ENCODE measurements at regions not wholly inside any gene's neighbourhood (a gene's known extent, or its start where the extent isn't known, plus 50 kb on each side); places are given as distances from the start of the nearest gene placed in this dataset.

GRCh38 chr9:84393266-84393950 is 52.9 kb upstream of the SLC28A3 start:
- no peak for DNase-seq (ENCODE audit: low read depth)

DNA sequence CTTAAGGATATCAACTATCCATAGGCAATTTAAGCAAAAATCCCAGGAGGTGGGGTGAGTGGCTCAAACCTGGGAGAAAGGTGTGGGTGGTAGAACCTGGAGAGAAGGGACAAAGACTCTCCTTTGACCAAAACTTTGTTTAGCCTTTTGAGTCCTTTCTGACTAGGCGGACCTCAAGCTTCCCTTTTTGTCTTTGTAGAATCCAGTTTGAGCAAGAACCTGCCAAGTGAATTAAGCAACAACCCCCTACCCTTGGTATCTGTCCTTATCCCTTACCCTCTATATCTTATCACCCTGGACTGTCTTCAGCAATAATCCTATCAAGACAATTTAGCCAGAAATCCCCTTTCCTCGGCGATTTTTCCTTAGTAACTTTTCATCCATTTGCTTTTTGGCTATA is 53.5 kb upstream of the SLC28A3 start:
- no peak for DNase-seq (ENCODE audit: low read depth)

DNA sequence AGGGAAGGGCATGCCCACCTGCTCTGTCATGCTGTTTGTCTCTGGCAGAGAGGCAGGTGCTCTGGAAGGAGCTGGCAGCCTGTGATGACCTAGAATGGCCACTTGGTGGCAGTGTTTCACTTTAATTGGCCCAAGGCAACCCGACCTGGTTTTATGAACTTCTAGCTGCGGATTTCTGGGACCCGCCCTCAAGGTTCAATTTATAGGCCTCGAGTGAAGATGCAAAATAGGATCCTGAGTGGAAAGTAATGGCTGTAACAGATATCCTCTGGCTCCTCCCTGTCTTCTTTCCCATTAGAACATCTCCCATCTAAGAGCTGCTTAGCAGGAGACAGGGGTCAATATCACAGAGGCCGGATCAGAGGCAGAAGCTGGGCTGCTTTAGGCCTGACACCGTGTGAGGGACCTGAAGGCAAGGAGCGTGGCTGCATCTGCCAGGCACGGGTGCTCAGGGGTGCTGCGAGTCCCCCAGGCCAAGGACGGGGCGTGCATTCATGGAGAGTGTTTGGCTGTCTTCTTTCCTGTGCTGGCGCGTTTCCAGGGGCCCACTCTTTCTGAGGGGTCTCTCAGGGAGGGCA is 56.7 kb upstream of the SLC28A3 start:
- DNase-seq (ENCODE audit: low read depth), result peak; percentile 42

DNA sequence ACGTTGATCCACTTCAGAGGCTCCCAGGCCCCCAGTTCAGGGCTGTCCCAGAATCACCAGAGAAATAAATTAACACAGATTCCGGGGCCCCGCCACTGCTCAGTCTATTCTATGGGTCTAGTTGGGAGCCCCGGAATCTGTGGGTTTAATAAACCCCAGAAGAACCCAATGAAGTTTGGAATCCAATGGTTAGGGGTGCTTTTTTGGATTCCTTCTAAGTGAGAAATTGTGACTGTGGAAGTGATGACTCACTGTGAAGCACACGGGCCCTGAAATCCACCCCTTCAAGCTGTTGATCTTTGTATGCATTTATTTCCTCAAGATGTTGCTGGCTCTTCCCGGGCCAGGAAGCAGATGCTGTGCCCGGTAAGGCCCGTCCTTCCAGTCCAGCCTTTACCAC is 57.3 kb upstream of the SLC28A3 start:
- no peak for DNase-seq (ENCODE audit: low read depth)

DNA sequence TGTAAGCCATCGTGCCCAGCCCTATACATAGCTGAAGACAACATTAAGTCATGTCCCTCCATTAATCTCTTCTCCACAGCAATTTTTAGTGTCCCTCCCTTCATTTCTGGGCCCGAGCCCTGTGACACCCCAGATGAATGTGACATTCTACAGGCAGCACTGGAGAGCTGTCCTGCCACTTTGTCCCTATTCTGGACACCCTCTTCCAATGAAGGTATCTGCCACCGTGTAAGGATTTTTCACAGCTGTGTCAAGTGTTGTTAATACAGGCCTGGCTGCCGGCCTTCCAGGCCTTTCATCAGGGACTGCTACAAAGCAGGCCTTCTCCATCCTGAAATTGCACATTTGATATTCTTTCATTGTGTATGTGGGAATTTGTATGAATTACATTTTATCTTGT is 62.0 kb upstream of the SLC28A3 start:
- DNase-seq (ENCODE audit: low read depth), result no peak

GRCh38 chr9:84403288-84403687 is 62.7 kb upstream of the SLC28A3 start:
- DNase-seq (ENCODE audit: low read depth), result no peak

GRCh38 chr9:84404095-84404686 is 63.6 kb upstream of the SLC28A3 start:
- DNase-seq (ENCODE audit: low read depth), result no peak

DNA sequence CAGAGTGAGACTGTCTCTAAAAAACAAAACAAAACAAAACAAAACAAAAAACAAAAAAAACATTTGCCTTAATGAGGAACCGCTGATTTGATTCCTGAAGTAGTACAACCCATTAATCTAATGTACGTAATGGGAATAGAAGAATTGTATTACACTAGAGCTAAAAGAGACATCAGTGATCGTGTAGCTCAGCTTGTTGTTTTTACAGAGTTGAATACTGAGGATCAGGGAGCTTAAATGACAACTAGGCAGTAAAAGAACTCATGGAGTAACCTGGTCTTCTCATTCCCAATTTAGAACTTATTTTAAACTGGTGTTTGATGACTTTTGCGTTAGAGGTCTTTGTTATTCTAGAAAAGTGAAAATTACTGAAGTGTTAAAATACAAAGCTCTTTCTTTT is 65.1 kb upstream of the SLC28A3 start:
- no peak for DNase-seq (ENCODE audit: low read depth)

DNA sequence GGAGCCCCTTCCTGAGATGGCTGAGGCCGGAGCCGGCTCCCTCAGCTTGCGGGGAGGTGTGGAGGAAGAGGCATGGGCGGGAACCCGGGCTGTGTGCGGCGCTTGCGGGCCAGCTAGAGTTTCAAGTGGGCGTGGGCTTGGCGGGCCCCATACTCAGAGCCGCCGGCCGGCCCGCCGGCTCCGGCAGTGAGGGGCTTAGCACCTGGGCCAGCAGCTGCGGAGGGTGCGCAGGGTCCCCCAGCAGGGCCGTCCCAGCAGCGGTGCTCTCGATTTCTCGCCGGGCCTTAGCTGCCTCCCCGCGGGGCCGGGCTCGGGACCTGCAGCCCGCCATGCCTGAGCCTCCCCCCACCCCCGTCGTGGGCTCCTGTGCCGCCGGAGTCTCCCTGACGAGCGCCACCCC is 67.9 kb upstream of the SLC28A3 start:
- DNase-seq (ENCODE audit: low read depth), result no peak

DNA sequence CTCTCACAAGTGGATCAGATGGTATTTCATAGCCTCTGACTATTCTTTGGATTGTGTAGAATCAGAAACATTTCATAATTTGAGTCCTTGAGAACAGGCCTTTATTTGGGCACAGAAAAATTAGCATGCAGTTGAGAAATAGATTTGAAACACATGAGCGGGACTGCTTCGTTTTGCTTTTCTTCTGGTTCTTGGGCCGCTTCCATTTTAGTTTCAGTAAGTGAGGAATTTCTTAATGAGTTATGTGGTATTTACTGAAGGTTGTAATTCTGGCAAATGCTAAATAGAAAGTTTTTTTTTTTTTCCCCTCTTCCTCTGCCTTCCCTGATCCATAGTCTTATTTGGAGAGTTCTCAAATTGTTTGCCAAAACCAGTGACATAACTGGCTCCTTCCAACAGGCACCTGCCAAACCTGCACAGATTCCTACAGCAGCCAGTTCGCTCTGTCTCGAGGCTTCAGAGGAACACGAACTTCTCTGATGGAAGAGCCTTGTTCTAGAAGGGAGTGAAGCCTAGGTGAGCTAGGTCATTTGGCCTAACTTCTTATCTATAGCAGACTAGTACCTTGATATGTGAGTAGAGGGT is 71.2 kb upstream of the SLC28A3 start:
- DNase-seq (ENCODE audit: low read depth), result no peak

- no peak for DNase-seq (ENCODE audit: low read depth)
These were observed 72.1 kb upstream of the SLC28A3 start for GRCh38 chr9:84412654-84413053.

GRCh38 chr9:84413301-84413700 is 72.7 kb upstream of the SLC28A3 start:
- DNase-seq (ENCODE audit: low read depth), result no peak

DNA sequence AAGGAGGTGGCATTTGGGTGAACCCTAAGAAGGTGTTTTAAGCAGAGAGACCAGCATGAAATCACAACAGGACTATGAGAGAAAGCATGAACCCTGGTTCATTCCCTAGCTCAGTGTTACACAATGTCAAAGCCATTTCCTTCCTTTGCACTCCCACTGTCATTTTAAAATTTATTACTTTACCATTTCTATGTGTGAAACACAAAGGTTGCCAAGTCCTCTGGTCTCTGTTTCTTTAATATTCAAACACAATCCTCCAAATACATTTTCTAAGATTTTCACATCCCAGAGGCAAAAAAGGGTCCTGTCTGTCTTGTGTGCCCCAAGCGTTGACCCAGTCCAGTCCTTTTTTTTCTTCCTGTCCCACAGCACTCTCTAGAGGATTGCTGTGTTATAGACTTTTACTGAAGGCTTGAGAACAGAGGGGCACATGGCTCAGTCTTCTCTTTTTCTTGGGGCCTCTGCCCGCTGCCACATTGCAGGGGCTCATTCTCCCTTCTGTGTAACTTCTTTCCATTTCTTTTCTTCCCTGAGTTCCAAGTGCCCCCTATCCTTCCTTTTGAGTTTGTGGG is 78.6 kb upstream of the SLC28A3 start:
- no peak for DNase-seq (ENCODE audit: low read depth)

DNA sequence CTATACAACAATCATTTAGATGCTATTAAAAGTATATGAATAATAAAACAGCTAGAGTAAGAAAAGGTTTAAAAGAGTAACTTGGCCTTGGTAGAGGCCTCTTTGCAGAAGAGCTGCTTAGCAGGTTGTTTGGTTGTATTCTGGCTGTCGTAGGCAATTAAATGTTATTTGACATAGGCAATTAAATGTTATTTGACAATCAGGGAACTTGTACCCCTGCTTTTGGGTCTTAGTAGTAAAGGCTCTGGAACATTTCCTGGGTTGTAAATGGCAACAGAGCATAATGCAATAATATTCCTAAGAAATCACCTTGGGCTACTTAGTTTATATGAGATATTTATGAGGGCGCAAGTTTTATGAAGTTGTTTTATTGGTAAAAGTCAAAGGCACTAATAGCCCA is 84.4 kb upstream of the SLC28A3 start:
- no peak for DNase-seq (ENCODE audit: low read depth)

- DNase-seq (ENCODE audit: low read depth), result no peak
These were observed 92.2 kb upstream of the SLC28A3 start for GRCh38 chr9:84432746-84433145.

DNA sequence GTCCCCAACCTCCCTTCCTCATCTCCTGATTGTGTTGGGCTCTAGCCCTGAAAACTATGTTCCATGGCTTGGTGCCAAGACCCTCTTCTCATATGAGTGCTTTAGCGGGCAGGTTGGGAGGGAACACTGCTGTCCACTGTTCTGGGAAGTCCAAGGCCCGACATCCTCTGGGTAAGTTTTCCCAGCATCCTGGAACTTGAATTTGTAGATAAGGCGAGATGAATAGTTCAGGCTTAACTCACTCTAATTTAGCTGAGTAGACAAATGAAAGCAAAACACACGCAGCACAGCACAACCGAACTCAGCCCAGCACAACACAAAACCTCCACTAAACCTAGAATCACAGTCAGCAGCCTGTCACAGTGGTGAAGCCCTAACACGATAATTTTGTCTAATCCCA is 95.3 kb upstream of the SLC28A3 start:
- no peak for DNase-seq (ENCODE audit: low read depth)

GRCh38 chr9:84436386-84437109 is 96.0 kb upstream of the SLC28A3 start:
- no peak for DNase-seq (ENCODE audit: low read depth)

DNA sequence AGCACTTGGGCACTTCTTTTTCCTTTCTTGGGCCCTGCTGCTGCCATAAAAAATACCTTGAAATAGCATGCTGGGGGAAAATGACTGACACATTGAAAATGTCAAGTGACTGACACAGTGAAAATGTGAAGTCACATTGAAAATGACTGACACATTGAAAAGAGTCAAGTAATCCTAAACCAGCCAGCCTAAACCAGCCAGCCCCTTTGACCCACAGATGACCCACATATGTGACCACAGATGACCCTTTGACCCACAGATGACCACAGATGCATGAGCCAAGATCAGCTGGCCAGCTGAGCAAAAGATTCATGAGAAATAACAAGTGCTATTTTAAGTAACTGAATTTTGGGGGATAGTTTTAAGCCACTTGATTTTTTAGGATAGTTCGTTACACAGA is 97.8 kb upstream of the SLC28A3 start:
- no peak for DNase-seq (ENCODE audit: low read depth)

- no peak for DNase-seq (ENCODE audit: low read depth)
These were observed 98.7 kb upstream of the SLC28A3 start for GRCh38 chr9:84439250-84439649.

DNA sequence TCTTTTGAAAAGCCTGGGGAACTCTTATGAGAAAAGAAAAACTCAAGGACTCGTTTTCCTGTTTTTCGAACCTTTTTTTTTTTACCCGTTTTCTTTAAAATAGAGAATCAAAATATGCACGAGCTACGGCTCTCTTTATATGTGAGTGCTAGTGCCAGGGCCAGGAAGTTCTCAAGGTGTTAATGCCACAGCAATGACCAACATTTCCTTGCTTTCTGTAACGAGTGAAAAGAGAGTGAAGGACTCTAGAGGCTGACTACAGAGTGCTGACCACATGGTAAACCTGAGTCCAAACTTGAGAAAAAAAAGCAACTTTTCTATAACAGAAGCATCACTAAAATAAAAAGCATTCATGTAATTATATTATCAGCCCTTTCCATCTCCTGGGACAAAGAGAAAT is 102.2 kb upstream of the SLC28A3 start:
- no peak for DNase-seq (ENCODE audit: low read depth)

GRCh38 chr9:84445737-84446136 is 105.2 kb upstream of the SLC28A3 start:
- DNase-seq (ENCODE audit: low read depth), result no peak

GRCh38 chr9:84447305-84447704 is 106.7 kb upstream of the SLC28A3 start:
- no peak for DNase-seq (ENCODE audit: low read depth)
